ENCODE measurements at regions not wholly inside any gene's neighbourhood (a gene's known extent, or its start where the extent isn't known, plus 50 kb on each side); places are given as distances from the start of the nearest gene placed in this dataset.

- H3K4me3 ChIP-seq (ENCODE audit: low read length, poor library complexity, severe bottlenecking), result no peak overlapping the region
- no peaks in the 10 kb centered on the region for H3K36me3 ChIP-seq (ENCODE audit: insufficient read depth, low read length)
- H3K27me3 ChIP-seq (ENCODE audit: insufficient read depth, low read length, poor library complexity, severe bottlenecking), result no peaks in the 10 kb centered on the region
- no peak for TF ChIP-seq CTCF (conservative IDR thresholded peaks at IDR 0.05; ENCODE audit: low read length)
- no peak for TF ChIP-seq EZH2phosphoT487 (IDR thresholded peaks at IDR 0.05; ENCODE audit: borderline replicate concordance)
- no peaks in the 10 kb centered on the region for H4K20me1 ChIP-seq (ENCODE audit: insufficient read depth, low read length, poor library complexity, severe bottlenecking)
- H2AFZ ChIP-seq (ENCODE audit: low read length), result no peak overlapping the region
- H3K9ac ChIP-seq (ENCODE audit: low read depth, low read length, poor library complexity, severe bottlenecking), result no peak overlapping the region
- no peaks in the 10 kb centered on the region for H3K79me2 ChIP-seq (ENCODE audit: insufficient read depth, low read length)
- H3F3A ChIP-seq (ENCODE audit: low read depth), result peaks cover 2% of the 10 kb centered on the region; the same call in 1 of the 2 replicates
- no peak overlapping the region for H3K4me2 ChIP-seq (ENCODE audit: low read depth, low read length, poor library complexity, severe bottlenecking)
- H3K4me1 ChIP-seq (ENCODE audit: insufficient read depth, low read length, poor library complexity, severe bottlenecking), result peaks cover 46% of the 10 kb centered on the region
- no peaks in the 10 kb centered on the region for H3K9me2 ChIP-seq (replicated peaks; ENCODE audit: low read depth, low read length)
- H3K9me3 ChIP-seq (ENCODE audit: insufficient read depth, low read depth, low read length), result peaks cover 7% of the 10 kb centered on the region; the same call in 1 of the 2 replicates
These were observed 165.2 kb upstream of the APCDD1 start for GRCh38 chr18:10289251-10289650.

GRCh38 chr18:10289951-10290637 lies 164.3 kb upstream of the APCDD1 start:
- Histone ChIP-seq H3K9me3 (ENCODE audit: insufficient read depth, low read depth, low read length) (peaks cover 7% of the 10 kb centered on the region; the same call in 1 of the 2 replicates), H3K4me1 (ENCODE audit: insufficient read depth, low read length, poor library complexity, severe bottlenecking) (peaks cover 37% of the 10 kb centered on the region), H3K4me2 (ENCODE audit: low read depth, low read length, poor library complexity, severe bottlenecking) (peak overlapping the region; percentile 44), H3K27me3 (ENCODE audit: insufficient read depth, low read length, poor library complexity, severe bottlenecking) (no peaks in the 10 kb centered on the region), H3K79me2 (ENCODE audit: insufficient read depth, low read length) (no peaks in the 10 kb centered on the region), H4K20me1 (ENCODE audit: insufficient read depth, low read length, poor library complexity, severe bottlenecking) (no peaks in the 10 kb centered on the region), H3K9ac (ENCODE audit: low read depth, low read length, poor library complexity, severe bottlenecking) (peak overlapping the region; percentile 26), H3K9me2 (replicated peaks; ENCODE audit: low read depth, low read length) (no peaks in the 10 kb centered on the region), H3F3A (ENCODE audit: low read depth) (no peaks in the 10 kb centered on the region; the same call in 1 of the 2 replicates), H3K36me3 (ENCODE audit: insufficient read depth, low read length) (no peaks in the 10 kb centered on the region), H3K4me3 (ENCODE audit: low read length, poor library complexity, severe bottlenecking) (peak overlapping the region; percentile 8), H2AFZ (ENCODE audit: low read length) (0 out of 2 replicates have a peak overlapping the region, but pooled peaks have one; percentile 7)
- no peak for TF ChIP-seq CTCF (conservative IDR thresholded peaks at IDR 0.05; ENCODE audit: low read length)
- no peak for TF ChIP-seq EZH2phosphoT487 (IDR thresholded peaks at IDR 0.05; ENCODE audit: borderline replicate concordance)

- no peak overlapping the region for H2AFZ ChIP-seq (ENCODE audit: low read length)
- H3K9ac ChIP-seq (ENCODE audit: low read depth, low read length, poor library complexity, severe bottlenecking), result peak overlapping the region; percentile 26
- peak overlapping the region; percentile 8 for H3K4me3 ChIP-seq (ENCODE audit: low read length, poor library complexity, severe bottlenecking)
- H3K9me2 ChIP-seq (replicated peaks; ENCODE audit: low read depth, low read length), result no peaks in the 10 kb centered on the region
- H3K9me3 ChIP-seq (ENCODE audit: insufficient read depth, low read depth, low read length), result peaks cover 7% of the 10 kb centered on the region; the same call in 1 of the 2 replicates
- no peaks in the 10 kb centered on the region for H3K79me2 ChIP-seq (ENCODE audit: insufficient read depth, low read length)
- H4K20me1 ChIP-seq (ENCODE audit: insufficient read depth, low read length, poor library complexity, severe bottlenecking), result no peaks in the 10 kb centered on the region
- TF ChIP-seq EZH2phosphoT487 (IDR thresholded peaks at IDR 0.05; ENCODE audit: borderline replicate concordance) (no peak), CTCF (conservative IDR thresholded peaks at IDR 0.05; ENCODE audit: low read length) (no peak)
- peak overlapping the region; percentile 44 for H3K4me2 ChIP-seq (ENCODE audit: low read depth, low read length, poor library complexity, severe bottlenecking)
- H3K4me1 ChIP-seq (ENCODE audit: insufficient read depth, low read length, poor library complexity, severe bottlenecking), result peaks cover 31% of the 10 kb centered on the region
- H3K27me3 ChIP-seq (ENCODE audit: insufficient read depth, low read length, poor library complexity, severe bottlenecking), result no peaks in the 10 kb centered on the region
- H3K36me3 ChIP-seq (ENCODE audit: insufficient read depth, low read length), result no peaks in the 10 kb centered on the region
- no peaks in the 10 kb centered on the region for H3F3A ChIP-seq (ENCODE audit: low read depth)
These were observed 163.7 kb upstream of the APCDD1 start for GRCh38 chr18:10290638-10291235.
